Mucosa of rectum (tissue), 2 donors: ENCODE measurements at regions not wholly inside any gene's neighbourhood (a gene's known extent, or its start where the extent isn't known, plus 50 kb on each side); places are given as distances from the start of the nearest gene placed in this dataset.
A peak's percentile ranks its signal among the peaks of the same experiment; 100 is the strongest.

Experiments used
- H3K27ac ChIP-seq, 2 donors: one replicate each; pipeline ENCODE4 v1.7.0; 2013; ENCODE audit warnings: inconsistent platforms in 2 of 2, low read depth in 2 of 2, low read length in 2 of 2
- H3K27me3 ChIP-seq, 2 donors: one replicate each; pipeline ENCODE4 v1.7.0; 2013; ENCODE audit warnings: low read length in 2 of 2; ENCODE audit not compliant: control insufficient read depth in 2 of 2, insufficient read depth in 2 of 2
- H3K36me3 ChIP-seq, 2 donors: one replicate each; pipeline ENCODE4 v1.7.0; 2013; ENCODE audit warnings: low read length in 2 of 2; ENCODE audit not compliant: control insufficient read depth in 2 of 2, insufficient read depth in 2 of 2
- H3K4me1 ChIP-seq, 2 donors: one replicate each; pipeline ENCODE4 v1.7.0; 2013; ENCODE audit warnings: low read length in 2 of 2, mild to moderate bottlenecking in 1 of 2; ENCODE audit not compliant: control insufficient read depth in 2 of 2, insufficient read depth in 2 of 2
- H3K4me3 ChIP-seq, 2 donors: one replicate each; pipeline ENCODE4 v1.7.0; 2013; ENCODE audit warnings: low read length in 2 of 2
- H3K9ac ChIP-seq, 2 donors: one replicate each; pipeline ENCODE4 v1.7.0; 2013; ENCODE audit warnings: low read length in 2 of 2, low read depth in 1 of 2, mild to moderate bottlenecking in 1 of 2
- H3K9me3 ChIP-seq, 2 donors: one replicate each; pipeline ENCODE4 v1.7.0; 2013; ENCODE audit warnings: low read length in 2 of 2; ENCODE audit not compliant: control insufficient read depth in 2 of 2
- donor health status: healthy.
- donor health status: Normal muscosa, but diverticular disease.

DNA sequence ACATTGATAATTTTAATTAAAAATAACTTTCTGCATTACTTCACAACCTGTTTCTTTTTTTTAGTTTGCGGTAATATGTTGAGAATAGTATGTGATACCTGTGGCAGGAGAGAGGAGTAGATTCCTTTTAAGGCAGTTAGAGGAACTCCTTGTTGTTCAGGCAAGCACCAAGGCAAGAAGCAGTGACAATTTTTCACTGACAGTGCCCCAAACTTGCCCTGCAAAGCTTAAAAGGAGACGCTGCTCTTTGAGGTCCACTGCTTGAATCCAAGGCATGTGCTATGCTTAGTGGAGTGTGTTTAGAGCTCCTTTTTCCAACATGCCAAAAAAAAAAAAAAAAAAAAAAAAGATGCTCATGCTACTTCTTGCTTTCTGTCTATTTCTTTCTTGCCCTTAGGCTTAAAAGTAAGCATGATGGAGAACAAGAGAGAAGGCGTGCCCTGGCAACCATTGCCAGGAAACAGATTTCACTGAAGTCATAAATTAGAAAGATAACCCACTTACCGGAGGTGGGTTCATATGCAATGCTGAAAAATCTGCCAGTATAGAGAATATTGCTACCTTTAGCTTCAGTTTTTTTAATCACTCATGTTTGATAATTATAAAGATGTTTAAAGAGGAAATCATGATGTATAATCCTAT lies 58.3 kb upstream of the DYRK2 start:
- H3K4me1 ChIP-seq: peaks cover 4 to 20% of the 10 kb centered on the region in 2 donors
- no peak overlapping the region for H3K9ac ChIP-seq
- no peaks in the 10 kb centered on the region for H3K36me3 ChIP-seq
- H3K9me3 ChIP-seq: no peaks in the 10 kb centered on the region
- H3K27me3 ChIP-seq: no peaks in the 10 kb centered on the region
- no peak overlapping the region for H3K27ac ChIP-seq
- no peak overlapping the region for H3K4me3 ChIP-seq

DNA sequence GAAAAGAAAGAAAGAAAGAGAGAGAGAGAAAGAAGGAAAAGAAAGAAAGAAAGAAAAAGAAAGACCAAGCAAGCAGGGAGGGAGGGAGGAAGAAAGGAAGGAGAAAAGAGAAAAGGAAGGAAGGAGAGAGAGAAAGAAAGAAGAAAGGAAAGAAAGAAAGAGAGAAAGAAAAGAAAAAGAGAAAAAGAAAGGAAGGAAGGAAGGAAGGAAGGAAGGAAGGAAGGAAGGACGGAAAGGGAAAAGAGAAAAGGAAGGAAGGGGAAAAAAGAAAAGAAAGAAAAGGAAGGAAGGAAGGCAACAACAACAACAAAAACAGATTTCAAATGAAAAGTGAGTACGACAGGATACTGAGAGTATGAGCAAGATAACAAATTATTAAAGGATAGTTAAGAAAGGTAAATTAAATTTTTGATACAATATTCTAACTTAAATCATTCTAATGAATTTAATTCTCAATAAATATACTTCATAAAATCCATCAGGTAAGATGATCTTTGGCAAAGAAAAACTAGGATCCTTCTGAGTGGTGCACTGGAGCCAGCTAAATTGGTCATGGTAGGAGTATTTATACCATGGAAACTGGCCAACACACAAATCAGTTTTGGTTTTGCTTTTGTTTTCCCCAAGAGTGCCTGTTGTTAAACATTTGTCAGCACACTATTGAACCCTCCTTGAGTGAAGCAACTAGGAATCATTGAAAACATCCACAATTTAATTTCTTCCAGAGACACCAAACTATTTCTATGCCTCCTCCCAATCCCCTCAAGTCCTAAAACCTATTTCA lies 56.1 kb upstream of the DYRK2 start:
- Histone ChIP-seq H3K4me1 (peaks cover 4 to 20% of the 10 kb centered on the region in 2 donors), H3K27ac (peak overlapping the region; percentile 1 to 70), H3K9ac (no peak overlapping the region), H3K4me3 (peak overlapping the region in 1 of 2 donors; percentile 30), H3K27me3 (no peaks in the 10 kb centered on the region), H3K36me3 (no peaks in the 10 kb centered on the region), H3K9me3 (no peaks in the 10 kb centered on the region)

DNA sequence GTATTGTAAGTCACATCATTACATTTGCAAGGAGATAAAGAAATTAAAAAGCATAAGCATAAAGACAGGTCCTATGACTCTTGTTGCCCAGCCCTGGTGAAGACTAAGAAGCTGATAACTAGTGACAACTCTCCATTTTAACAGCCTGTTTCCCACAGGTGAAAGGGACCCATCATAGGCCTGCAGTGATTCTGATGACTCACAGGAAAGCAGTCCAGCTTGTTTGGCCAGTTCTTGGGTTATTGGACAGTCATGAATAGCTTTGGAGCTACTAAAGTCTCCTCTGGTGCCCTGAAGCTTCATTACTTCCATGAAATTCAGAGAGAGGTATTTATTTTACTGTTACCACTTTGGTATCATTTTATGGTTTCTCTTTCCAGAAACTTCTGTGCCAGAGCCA lies 55.5 kb upstream of the DYRK2 start:
- Histone ChIP-seq H3K9ac (no peak overlapping the region), H3K9me3 (no peaks in the 10 kb centered on the region), H3K27me3 (no peaks in the 10 kb centered on the region), H3K4me3 (peak overlapping the region; percentile 23 to 30), H3K4me1 (peaks cover 4 to 20% of the 10 kb centered on the region in 2 donors), H3K36me3 (no peaks in the 10 kb centered on the region), H3K27ac (peak overlapping the region; percentile 69 to 70)

DNA sequence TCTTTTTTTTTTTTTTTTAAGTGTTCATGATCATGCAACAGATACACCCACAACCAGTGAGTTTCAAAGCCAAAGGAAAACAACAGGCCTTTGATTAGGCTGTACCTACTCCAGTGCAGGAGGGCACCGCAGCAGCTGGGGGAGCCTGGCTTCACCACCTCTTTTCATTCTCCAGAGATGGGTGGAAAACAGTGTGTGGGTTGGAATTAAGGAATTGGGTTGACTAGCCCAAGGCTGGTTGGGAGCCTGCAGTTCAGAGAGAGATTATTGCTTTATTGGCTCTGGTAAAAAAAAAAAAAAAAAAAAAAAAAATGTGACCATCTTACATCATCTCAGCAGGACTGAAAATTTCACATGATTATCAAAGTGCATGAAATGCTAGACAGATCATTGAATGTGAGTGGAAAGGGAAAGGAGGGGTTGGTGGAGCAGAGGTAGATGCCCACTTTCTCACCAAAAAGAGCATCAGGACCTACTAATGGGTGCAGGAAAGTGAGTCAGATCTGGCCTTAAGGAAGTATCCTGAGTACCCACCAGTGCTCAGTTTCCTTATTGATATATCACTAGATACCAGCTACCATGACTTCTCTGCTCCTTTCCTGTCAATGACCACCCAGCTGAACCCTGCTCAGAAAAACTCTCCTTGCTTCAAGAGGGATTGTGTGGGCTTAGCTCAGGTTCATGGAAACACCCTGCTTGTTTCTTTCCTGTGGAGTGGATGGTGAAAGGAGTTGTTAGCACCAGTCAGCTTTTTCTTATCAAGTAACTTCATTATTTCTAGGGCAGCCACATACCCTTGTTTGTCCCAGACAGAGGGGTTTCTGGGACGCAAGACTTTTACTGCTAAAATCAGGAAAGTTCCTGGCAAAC lies 54.8 kb upstream of the DYRK2 start:
- Histone ChIP-seq H3K4me1 (peaks cover 4 to 20% of the 10 kb centered on the region in 2 donors), H3K27ac (peak overlapping the region; percentile 69 to 70), H3K36me3 (no peaks in the 10 kb centered on the region), H3K27me3 (no peaks in the 10 kb centered on the region), H3K4me3 (peak overlapping the region; percentile 23 to 30), H3K9ac (no peak overlapping the region), H3K9me3 (no peaks in the 10 kb centered on the region)

DNA sequence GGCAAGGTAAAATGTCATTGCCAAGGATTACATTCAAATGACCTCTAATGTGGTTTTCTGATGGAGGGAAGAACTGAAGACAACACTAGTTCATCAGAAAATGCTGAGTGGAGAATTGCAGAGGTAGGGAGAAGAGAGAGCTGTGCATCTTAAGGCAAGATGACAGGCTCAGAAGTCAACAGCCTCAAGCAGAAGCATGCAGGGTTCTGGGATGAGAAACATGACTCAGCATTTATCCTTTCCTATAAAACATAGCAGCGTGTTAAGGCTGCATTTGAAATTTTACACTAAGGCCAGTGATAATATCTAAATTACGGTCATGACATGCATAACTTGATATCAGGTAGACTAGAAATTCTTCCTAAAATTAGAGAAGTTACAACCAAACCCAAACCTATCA lies 53.7 kb upstream of the DYRK2 start:
- peaks cover 4 to 20% of the 10 kb centered on the region in 2 donors for H3K4me1 ChIP-seq
- no peaks in the 10 kb centered on the region for H3K27me3 ChIP-seq
- no peaks in the 10 kb centered on the region for H3K9me3 ChIP-seq
- no peak overlapping the region for H3K9ac ChIP-seq
- H3K27ac ChIP-seq: no peak overlapping the region
- H3K4me3 ChIP-seq: no peak overlapping the region
- H3K36me3 ChIP-seq: no peaks in the 10 kb centered on the region

DNA sequence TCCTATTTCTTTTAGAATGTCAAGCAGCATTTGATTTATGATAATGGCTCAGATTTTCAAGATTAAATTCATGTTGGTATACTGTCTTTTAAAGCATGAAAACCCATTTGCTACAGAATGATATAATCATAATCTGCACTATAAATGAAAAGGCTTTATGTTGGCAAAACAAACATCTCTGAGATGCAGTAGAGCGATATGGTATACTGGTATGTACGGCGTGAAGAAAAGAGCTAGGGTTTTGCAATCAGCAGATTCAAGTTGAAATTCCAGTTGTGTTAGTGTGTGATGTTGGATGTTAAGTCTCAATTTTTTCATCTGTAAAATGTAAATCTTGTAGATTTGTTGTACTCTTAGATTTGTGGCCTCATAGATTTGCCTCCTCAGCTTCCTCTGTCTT lies 53.2 kb upstream of the DYRK2 start:
- H3K9ac ChIP-seq: no peak overlapping the region
- no peak overlapping the region for H3K27ac ChIP-seq
- H3K4me1 ChIP-seq: peaks cover 4 to 20% of the 10 kb centered on the region in 2 donors
- H3K9me3 ChIP-seq: no peaks in the 10 kb centered on the region
- H3K27me3 ChIP-seq: no peaks in the 10 kb centered on the region
- no peaks in the 10 kb centered on the region for H3K36me3 ChIP-seq
- H3K4me3 ChIP-seq: no peak overlapping the region

DNA sequence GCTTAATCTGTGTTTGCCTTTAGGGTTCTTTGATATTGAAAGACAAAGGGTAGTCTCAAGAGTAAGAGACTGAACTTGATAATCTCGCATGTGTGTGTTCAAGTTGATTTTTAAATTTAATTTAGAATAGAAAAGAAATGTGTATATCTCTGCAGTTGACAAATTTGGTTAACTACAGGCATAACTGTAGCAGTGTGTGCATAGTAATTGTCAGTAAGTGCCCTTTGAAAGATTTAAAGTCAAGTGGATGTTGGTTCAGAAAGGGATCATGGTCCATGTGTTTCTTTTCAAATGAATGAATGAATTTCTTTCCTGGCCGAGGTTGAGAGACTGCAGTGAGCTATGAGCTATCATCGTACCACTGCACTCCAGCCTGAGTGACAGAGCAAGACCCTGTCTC lies 49.9 kb upstream of the DYRK2 start:
- Histone ChIP-seq H3K9ac (no peak overlapping the region), H3K36me3 (no peaks in the 10 kb centered on the region), H3K4me1 (peaks cover 4 to 13% of the 10 kb centered on the region in 2 donors), H3K27ac (no peak overlapping the region), H3K4me3 (no peak overlapping the region), H3K27me3 (no peaks in the 10 kb centered on the region), H3K9me3 (no peaks in the 10 kb centered on the region)
